HG03378 (cell line): ENCODE measurements at regions not wholly inside any gene's neighbourhood (a gene's known extent, or its start where the extent isn't known, plus 50 kb on each side); places are given as distances from the start of the nearest gene placed in this dataset.

Experiments used
- ATAC-seq: cut with Tn5 transposase; IDR thresholded peaks from one replicate; pipeline ENCODE4 v1.9.1; 2021; ENCODE audit warnings: mild to moderate bottlenecking, moderate library complexity; ENCODE audit not compliant: unreplicated experiment

GRCh38 chr4:175424111-175424510 is 388.0 kb downstream of the GPM6A start:
- no peak for ATAC-seq

- no peak for ATAC-seq
These were observed 384.3 kb downstream of the GPM6A start for GRCh38 chr4:175427751-175428150.

- ATAC-seq, result no peak
These were observed 380.4 kb downstream of the GPM6A start for GRCh38 chr4:175431694-175432093.

GRCh38 chr4:175435381-175435783 is 376.7 kb downstream of the GPM6A start:
- no peak for ATAC-seq

- ATAC-seq, result no peak
These were observed 375.9 kb downstream of the GPM6A start for GRCh38 chr4:175436196-175436595.

GRCh38 chr4:175440786-175441185 is 371.3 kb downstream of the GPM6A start:
- no peak for ATAC-seq

- no peak for ATAC-seq
These were observed 370.8 kb downstream of the GPM6A start for GRCh38 chr4:175441256-175441655.

GRCh38 chr4:175443547-175443946 is 368.5 kb downstream of the GPM6A start:
- no peak for ATAC-seq

- no peak for ATAC-seq
These were observed 367.6 kb downstream of the GPM6A start for GRCh38 chr4:175444512-175444911.

GRCh38 chr4:175447016-175447415 is 365.0 kb downstream of the GPM6A start:
- ATAC-seq, result no peak

- ATAC-seq, result no peak
These were observed 361.6 kb downstream of the GPM6A start for GRCh38 chr4:175450446-175450845.

- no peak for ATAC-seq
These were observed 360.7 kb downstream of the GPM6A start for GRCh38 chr4:175451238-175451965.

- ATAC-seq, result no peak
These were observed 358.6 kb downstream of the GPM6A start for GRCh38 chr4:175453456-175453855.

- ATAC-seq, result no peak
These were observed 355.9 kb downstream of the GPM6A start for GRCh38 chr4:175456131-175456530.

- ATAC-seq, result no peak
These were observed 354.1 kb downstream of the GPM6A start for GRCh38 chr4:175457956-175458355.

GRCh38 chr4:175459571-175459970 is 352.5 kb downstream of the GPM6A start:
- no peak for ATAC-seq

GRCh38 chr4:175460414-175460813 is 351.6 kb downstream of the GPM6A start:
- ATAC-seq, result no peak

GRCh38 chr4:175469514-175469913 is 342.6 kb downstream of the GPM6A start:
- no peak for ATAC-seq

- no peak for ATAC-seq
These were observed 341.9 kb downstream of the GPM6A start for GRCh38 chr4:175470131-175470530.

GRCh38 chr4:175480404-175480803 is 331.7 kb downstream of the GPM6A start:
- ATAC-seq, result no peak

GRCh38 chr4:175499735-175500352 is 312.2 kb downstream of the GPM6A start:
- no peak for ATAC-seq

- ATAC-seq, result no peak
These were observed 307.7 kb downstream of the GPM6A start for GRCh38 chr4:175504318-175504717.

GRCh38 chr4:175509320-175509719 is 302.7 kb downstream of the GPM6A start:
- no peak for ATAC-seq
